ENCODE measurements at regions not wholly inside any gene's neighbourhood (a gene's known extent, or its start where the extent isn't known, plus 50 kb on each side); places are given as distances from the start of the nearest gene placed in this dataset.

DNA sequence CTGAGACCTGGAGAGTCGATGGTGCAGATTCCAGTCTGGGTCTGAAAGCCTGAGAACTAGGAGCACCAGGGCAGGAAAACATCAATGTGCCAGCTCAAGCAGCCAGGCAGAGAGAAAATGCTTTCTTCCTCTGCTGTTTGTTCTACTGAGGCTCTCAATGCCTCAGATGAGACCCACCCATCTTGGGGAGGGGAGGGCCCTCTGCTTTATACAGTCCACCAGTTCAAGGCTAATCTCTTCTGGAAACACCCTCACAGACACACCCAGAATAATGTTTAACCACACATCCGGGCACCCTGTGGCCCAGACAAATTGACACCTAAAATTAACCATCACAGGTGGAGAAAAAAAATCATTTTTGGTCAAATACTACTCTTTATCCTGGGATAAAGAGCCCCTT is 89.3 kb upstream of the SLC22A23 start:
- 71 to 78% methylated on average over 2 of the region's 2 CpGs for WGBS, 2 donors
- H3K4me1 ChIP-seq, result no peaks in the 10 kb centered on the region
- no peak overlapping the region for H3K4me3 ChIP-seq
- no peaks in the 10 kb centered on the region for H3K27me3 ChIP-seq
- intact Hi-C loops (cut with DNase I; ENCODE audit: low total_unique reads), result no loop called here
- H3K9me3 ChIP-seq, result no peaks in the 10 kb centered on the region
- H3K27ac ChIP-seq, result no peak overlapping the region
- TF ChIP-seq, protein P1, sequence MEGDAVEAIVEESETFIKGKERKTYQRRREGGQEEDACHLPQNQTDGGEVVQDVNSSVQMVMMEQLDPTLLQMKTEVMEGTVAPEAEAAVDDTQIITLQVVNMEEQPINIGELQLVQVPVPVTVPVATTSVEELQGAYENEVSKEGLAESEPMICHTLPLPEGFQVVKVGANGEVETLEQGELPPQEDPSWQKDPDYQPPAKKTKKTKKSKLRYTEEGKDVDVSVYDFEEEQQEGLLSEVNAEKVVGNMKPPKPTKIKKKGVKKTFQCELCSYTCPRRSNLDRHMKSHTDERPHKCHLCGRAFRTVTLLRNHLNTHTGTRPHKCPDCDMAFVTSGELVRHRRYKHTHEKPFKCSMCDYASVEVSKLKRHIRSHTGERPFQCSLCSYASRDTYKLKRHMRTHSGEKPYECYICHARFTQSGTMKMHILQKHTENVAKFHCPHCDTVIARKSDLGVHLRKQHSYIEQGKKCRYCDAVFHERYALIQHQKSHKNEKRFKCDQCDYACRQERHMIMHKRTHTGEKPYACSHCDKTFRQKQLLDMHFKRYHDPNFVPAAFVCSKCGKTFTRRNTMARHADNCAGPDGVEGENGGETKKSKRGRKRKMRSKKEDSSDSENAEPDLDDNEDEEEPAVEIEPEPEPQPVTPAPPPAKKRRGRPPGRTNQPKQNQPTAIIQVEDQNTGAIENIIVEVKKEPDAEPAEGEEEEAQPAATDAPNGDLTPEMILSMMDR (IDR thresholded peaks at IDR 0.05), result no peak
- no peak for TF ChIP-seq POLR2A (IDR thresholded peaks at IDR 0.05)
- no peaks in the 10 kb centered on the region for H3K36me3 ChIP-seq (ENCODE audit: low read depth, missing control alignments)
- no peak for DNase-seq

DNA sequence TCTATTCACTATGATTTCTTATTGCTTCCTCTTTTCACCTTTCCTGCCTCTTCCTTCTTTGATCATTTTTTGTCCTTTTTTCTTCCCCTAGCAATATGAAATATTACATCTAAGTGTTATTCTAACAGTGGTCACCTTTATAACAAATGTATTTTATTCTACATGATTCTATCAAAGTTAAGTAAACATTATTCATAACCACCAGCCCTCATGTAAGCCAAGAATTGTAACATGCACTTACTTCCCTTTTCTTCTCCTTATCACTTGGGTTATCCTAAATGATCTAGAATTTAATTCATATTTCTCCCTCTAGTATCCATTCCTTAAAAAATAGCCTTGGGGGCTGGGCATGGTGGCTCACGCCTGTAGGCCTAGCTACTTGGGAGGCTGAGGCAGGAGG is 88.3 kb upstream of the SLC22A23 start:
- Histone ChIP-seq H3K4me3 (no peak overlapping the region), H3K4me1 (no peaks in the 10 kb centered on the region), H3K27ac (no peak overlapping the region), H3K36me3 (ENCODE audit: low read depth, missing control alignments) (no peaks in the 10 kb centered on the region), H3K27me3 (no peaks in the 10 kb centered on the region), H3K9me3 (no peaks in the 10 kb centered on the region)
- no peak for DNase-seq
- intact Hi-C loops (cut with DNase I; ENCODE audit: low total_unique reads), result no loop called here
- no peak for TF ChIP-seq POLR2A (IDR thresholded peaks at IDR 0.05)
- TF ChIP-seq, protein P1 (IDR thresholded peaks at IDR 0.05), result no peak
- WGBS, 2 donors, result 93 to 100% methylated on average over 1 of the region's 1 CpG

DNA sequence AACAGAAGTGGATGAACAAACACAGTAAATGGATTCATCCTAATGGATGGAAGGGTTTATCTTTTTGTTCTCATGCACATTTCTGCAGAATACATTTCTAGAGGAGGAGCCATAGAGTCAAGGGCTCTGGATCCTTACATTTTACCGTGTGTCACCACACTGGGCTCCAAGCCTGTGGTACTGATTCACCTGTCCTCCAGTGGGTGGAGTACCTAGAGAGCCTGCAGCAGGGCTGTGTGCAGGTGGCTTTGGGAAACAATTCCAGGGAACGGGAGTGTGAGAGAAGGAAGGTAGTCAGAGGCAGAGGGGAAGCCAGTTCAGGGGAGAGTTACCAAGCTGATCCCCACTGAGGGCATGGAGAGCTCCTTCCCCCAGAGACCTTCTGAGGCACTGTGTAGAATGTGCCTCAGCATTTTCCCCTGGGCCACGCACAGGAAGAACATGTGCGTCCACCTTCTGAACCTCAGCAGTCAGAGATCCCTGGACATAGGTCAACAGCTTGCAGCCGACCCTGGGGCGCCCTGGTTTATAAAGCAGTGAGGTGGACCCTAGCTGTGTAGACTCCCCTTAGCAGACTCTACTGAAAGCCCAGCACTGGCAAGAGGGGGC is 85.3 kb upstream of the SLC22A23 start:
- H3K27me3 ChIP-seq, result no peaks in the 10 kb centered on the region
- H3K27ac ChIP-seq, result no peak overlapping the region
- no peak for DNase-seq
- 85 to 87% methylated on average over 6 of the region's 6 CpGs for WGBS, 2 donors
- H3K36me3 ChIP-seq (ENCODE audit: low read depth, missing control alignments), result no peaks in the 10 kb centered on the region
- H3K4me3 ChIP-seq, result no peak overlapping the region
- no peaks in the 10 kb centered on the region for H3K4me1 ChIP-seq
- TF ChIP-seq, protein P1 (IDR thresholded peaks at IDR 0.05), result no peak
- TF ChIP-seq POLR2A (IDR thresholded peaks at IDR 0.05), result no peak
- no peaks in the 10 kb centered on the region for H3K9me3 ChIP-seq
- intact Hi-C loops (cut with DNase I; ENCODE audit: low total_unique reads), result no loop called here

DNA sequence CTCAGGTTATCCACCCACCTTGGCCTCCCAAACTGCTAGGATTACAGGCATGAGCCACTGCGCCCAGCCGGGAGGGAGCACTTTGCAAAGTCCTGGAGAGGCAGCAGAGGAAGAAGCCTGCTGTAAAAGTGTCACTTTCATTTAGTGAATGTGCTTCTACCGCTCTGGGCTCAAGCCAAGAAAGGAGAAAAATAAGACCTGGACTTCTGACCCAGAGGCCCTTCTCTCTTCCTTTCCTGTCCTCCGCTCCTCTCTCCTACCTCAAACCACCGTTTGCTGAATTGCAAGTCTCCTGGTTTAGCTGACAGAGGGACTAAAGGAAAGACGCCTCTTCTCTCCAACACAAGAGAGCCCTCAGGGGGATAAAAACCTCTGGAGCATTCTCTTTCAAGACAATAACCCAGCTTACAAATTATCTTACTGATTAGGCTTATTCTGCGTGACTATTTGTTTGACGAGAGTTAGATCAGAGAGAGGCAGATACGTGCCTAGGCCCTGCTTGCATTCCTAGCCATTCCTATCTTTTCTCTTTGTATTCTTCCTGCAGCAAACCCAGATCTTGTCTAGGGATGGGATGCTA is 84.2 kb upstream of the SLC22A23 start:
- Histone ChIP-seq H3K4me3 (no peak overlapping the region), H3K4me1 (no peaks in the 10 kb centered on the region), H3K9me3 (no peaks in the 10 kb centered on the region), H3K27ac (no peak overlapping the region), H3K27me3 (no peaks in the 10 kb centered on the region), H3K36me3 (ENCODE audit: low read depth, missing control alignments) (no peaks in the 10 kb centered on the region)
- TF ChIP-seq POLR2A (IDR thresholded peaks at IDR 0.05), result no peak
- TF ChIP-seq, protein P1 (IDR thresholded peaks at IDR 0.05), result no peak
- intact Hi-C loops (cut with DNase I; ENCODE audit: low total_unique reads), result no loop called here
- DNase-seq, result no peak
- WGBS, 2 donors, result 65 to 79% methylated on average over 9 of the region's 9 CpGs

DNA sequence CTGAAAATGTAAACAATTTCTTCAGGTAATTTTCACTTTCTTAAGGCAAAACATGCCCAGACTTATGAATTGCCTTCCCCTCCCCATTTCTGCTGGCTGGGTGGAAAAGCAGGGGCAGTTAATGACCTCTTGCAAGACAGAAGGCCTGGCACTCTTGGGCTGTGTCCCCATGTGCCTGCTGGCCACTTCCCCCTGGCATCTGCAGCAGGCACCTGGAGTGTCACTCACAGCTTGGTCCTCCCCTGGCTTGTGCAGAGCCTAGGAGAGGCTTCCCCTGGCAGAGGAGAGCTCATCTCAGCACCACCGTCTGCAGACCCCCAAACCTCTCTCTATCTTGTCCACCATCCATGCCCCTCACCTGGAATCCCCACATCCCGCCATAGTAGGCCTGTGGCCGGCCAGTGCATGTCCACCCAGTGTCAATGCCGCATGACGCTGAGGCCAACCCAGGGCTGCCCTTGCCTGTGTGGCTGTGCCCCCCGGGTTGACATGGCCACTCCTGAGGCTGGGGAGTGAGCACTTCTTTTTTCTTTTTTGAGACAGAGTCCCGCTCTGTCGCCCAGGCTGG is 83.5 kb upstream of the SLC22A23 start:
- 92 to 98% methylated on average over 8 of the region's 8 CpGs for WGBS, 2 donors
- DNase-seq, result no peak
- H3K36me3 ChIP-seq (ENCODE audit: low read depth, missing control alignments), result no peaks in the 10 kb centered on the region
- no peaks in the 10 kb centered on the region for H3K27me3 ChIP-seq
- intact Hi-C loops (cut with DNase I; ENCODE audit: low total_unique reads), result no loop called here
- H3K9me3 ChIP-seq, result no peaks in the 10 kb centered on the region
- TF ChIP-seq, protein P1 (IDR thresholded peaks at IDR 0.05), result no peak
- TF ChIP-seq POLR2A (IDR thresholded peaks at IDR 0.05), result no peak
- H3K4me1 ChIP-seq, result no peaks in the 10 kb centered on the region
- no peak overlapping the region for H3K4me3 ChIP-seq
- H3K27ac ChIP-seq, result no peak overlapping the region

All from testis (tissue), 2 donors.